HG03469 (cell line): ENCODE measurements at regions not wholly inside any gene's neighbourhood (a gene's known extent, or its start where the extent isn't known, plus 50 kb on each side); places are given as distances from the start of the nearest gene placed in this dataset.
"Not testable (repeated sequence)": the region's sequence is repeated elsewhere in the genome, so short reads cannot be mapped to it uniquely, and the experiment has no call there.

ENCODE experiments used
- ATAC-seq: cut with Tn5 transposase; IDR thresholded peaks from one replicate; pipeline ENCODE4 v1.9.1; 2021; ENCODE audit warnings: mild to moderate bottlenecking, moderate library complexity, moderate number of reproducible peaks; ENCODE audit not compliant: unreplicated experiment

- ATAC-seq: no peak
Measured at GRCh38 chr4:164617426-164617825, 136.5 kb upstream of the SMIM31 start.

- ATAC-seq: no peak
Measured at GRCh38 chr4:164617911-164618310, 136.0 kb upstream of the SMIM31 start.

- ATAC-seq: no peak
Measured at GRCh38 chr4:164621886-164622521, 131.9 kb upstream of the SMIM31 start.

GRCh38 chr4:164623099-164623498 is 130.8 kb upstream of the SMIM31 start:
- no peak for ATAC-seq

- ATAC-seq: no peak
Measured at GRCh38 chr4:164639001-164639400, 114.9 kb upstream of the SMIM31 start.

GRCh38 chr4:164648151-164648848 is 105.6 kb upstream of the SMIM31 start:
- ATAC-seq: no peak

GRCh38 chr4:164648849-164649212 is 105.1 kb upstream of the SMIM31 start:
- ATAC-seq: no peak

GRCh38 chr4:164659765-164660164 is 94.2 kb upstream of the SMIM31 start:
- no peak for ATAC-seq

- not testable (repeated sequence) for ATAC-seq
Measured at GRCh38 chr4:164676152-164676551, 77.8 kb upstream of the SMIM31 start.

GRCh38 chr4:164683040-164683439 is 70.9 kb upstream of the SMIM31 start:
- no peak for ATAC-seq

GRCh38 chr4:164695650-164696049 is 58.3 kb upstream of the SMIM31 start:
- ATAC-seq: no peak

GRCh38 chr4:164700471-164700870 is 53.5 kb upstream of the SMIM31 start:
- ATAC-seq: no peak

- ATAC-seq: peak; percentile 95
Measured at GRCh38 chr4:164701665-164702064, 52.3 kb upstream of the SMIM31 start.
